DND-41 (cell line): ENCODE measurements at regions not wholly inside any gene's neighbourhood (a gene's known extent, or its start where the extent isn't known, plus 50 kb on each side); places are given as distances from the start of the nearest gene placed in this dataset.

Experiments
- CTCF ChIP-seq: IDR thresholded peaks from 2 replicates; pipeline ENCODE4 v1.5.1; 2012; ENCODE audit warnings: borderline replicate concordance, low read length, moderate library complexity, mild to moderate bottlenecking; ENCODE audit not compliant: poor library complexity, severe bottlenecking; ENCODE audit errors: extremely low read depth
- EZH2 ChIP-seq: IDR thresholded peaks from 3 replicates; pipeline ENCODE4 v1.6.1; 2012; ENCODE audit warnings: borderline replicate concordance, low read depth, mild to moderate bottlenecking, moderate library complexity, low read length, inconsistent platforms; ENCODE audit not compliant: severe bottlenecking

- no peak for TF ChIP-seq CTCF
- TF ChIP-seq EZH2, result no peak
These were observed 197.2 kb downstream of the COX7C start for GRCh38 chr5:86814907-86815306.
